A673 (cell line): ENCODE measurements at regions not wholly inside any gene's neighbourhood (a gene's known extent, or its start where the extent isn't known, plus 50 kb on each side); places are given as distances from the start of the nearest gene placed in this dataset.

Experiments used
- CTCF ChIP-seq: fragments of 300-800, 200-600 bp; sonication (generic); conservative IDR thresholded peaks from 2 replicates; pipeline ENCODE4 v1.5.1; 2017; ENCODE audit warnings: low read depth, mild to moderate bottlenecking, antibody characterized with exemption, low read length, moderate library complexity, mixed read lengths
- EZH2 ChIP-seq: fragments of 200-600 bp; sonication (generic); IDR thresholded peaks from 2 replicates; pipeline ENCODE4 v1.6.1; 2017; ENCODE audit warnings: borderline replicate concordance, low read depth, mild to moderate bottlenecking, mixed read lengths, antibody characterized with exemption, low read length; ENCODE audit not compliant: poor library complexity, severe bottlenecking

- TF ChIP-seq CTCF (no peak), EZH2 (no peak)
Observed at GRCh38 chr2:12302691-12303090, 414.0 kb upstream of the TRIB2 start.
